Adrenal gland (tissue), 5 donors: ENCODE measurements at regions not wholly inside any gene's neighbourhood (a gene's known extent, or its start where the extent isn't known, plus 50 kb on each side); places are given as distances from the start of the nearest gene placed in this dataset.

Source experiments
- POLR2A ChIP-seq, 2 donors: fragments of 450-650 bp; IDR thresholded peaks; one replicate each; pipeline ENCODE4 v1.6.1; 2017; ENCODE audit warnings: antibody characterized with exemption in 2 of 2, mild to moderate bottlenecking in 2 of 2, moderate library complexity in 1 of 2
- TF ChIP-seq, protein P1 (sequence below), 6 experiments: fragments of 450-650 bp in 4 of 6; fragments of 200-600 bp in 2 of 6; sonication (generic) in 1 of 6; IDR thresholded peaks; 1 replicate in 5 of 6; 2 replicates in 1 of 6; pipeline versions ENCODE4 v1.5.1 to v1.8.0; 2016 to 2021; ENCODE audit warnings: antibody characterized with exemption in 6 of 6, mild to moderate bottlenecking in 2 of 6, moderate library complexity in 1 of 6
- donor health status: DM: no; HTN: no; CAD: no.

DNA sequence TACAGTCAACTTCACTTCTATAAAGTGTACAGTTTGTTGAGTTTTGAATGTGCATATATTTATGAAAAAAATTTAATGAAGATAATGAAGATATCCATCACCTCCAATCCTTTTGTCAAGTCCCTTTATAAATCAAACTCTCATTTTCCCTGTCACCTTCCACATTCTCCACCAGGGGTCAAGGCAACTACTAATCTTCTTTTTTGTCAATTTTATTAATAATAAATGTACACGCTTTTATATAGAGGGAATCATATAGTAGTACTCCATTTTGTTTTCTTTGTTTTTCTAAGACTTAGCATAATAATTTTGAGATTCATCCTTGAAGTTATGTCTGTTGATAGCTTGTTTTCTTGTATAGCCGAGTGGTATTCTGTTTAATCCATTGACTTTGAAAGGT is 1594.2 kb upstream of the PRMT6 start:
- TF ChIP-seq, protein P1, sequence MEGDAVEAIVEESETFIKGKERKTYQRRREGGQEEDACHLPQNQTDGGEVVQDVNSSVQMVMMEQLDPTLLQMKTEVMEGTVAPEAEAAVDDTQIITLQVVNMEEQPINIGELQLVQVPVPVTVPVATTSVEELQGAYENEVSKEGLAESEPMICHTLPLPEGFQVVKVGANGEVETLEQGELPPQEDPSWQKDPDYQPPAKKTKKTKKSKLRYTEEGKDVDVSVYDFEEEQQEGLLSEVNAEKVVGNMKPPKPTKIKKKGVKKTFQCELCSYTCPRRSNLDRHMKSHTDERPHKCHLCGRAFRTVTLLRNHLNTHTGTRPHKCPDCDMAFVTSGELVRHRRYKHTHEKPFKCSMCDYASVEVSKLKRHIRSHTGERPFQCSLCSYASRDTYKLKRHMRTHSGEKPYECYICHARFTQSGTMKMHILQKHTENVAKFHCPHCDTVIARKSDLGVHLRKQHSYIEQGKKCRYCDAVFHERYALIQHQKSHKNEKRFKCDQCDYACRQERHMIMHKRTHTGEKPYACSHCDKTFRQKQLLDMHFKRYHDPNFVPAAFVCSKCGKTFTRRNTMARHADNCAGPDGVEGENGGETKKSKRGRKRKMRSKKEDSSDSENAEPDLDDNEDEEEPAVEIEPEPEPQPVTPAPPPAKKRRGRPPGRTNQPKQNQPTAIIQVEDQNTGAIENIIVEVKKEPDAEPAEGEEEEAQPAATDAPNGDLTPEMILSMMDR (IDR thresholded peaks at IDR 0.05): no peak
- TF ChIP-seq POLR2A (IDR thresholded peaks at IDR 0.05): no peak
